ENCODE measurements at regions not wholly inside any gene's neighbourhood (a gene's known extent, or its start where the extent isn't known, plus 50 kb on each side); places are given as distances from the start of the nearest gene placed in this dataset.

DNA sequence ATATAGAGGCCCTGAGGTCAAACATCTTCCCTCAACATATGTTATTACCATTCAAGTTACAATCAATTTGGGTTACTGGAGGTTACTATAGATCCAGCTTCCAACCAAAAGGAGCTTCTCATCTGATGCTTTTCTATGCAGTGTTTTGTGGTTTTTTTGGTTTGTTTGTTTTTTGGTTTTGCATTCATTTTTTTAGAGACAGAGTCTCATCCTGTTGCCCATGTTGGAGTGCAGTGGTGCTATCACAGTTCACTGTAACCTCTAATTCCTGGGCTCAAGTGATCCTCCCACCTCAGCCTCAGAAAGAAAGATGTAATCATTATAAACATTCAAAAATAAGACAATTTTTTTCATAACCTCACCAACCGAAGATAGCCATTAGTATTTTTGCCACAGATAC lies 124.4 kb upstream of the JARID2 start:
- H3F3A ChIP-seq (replicated peaks; ENCODE audit: low read depth), result 0 out of 2 replicates have a peak, but pooled peaks cover 3% of the 10 kb centered on the region
- H3K36me3 ChIP-seq (ENCODE audit: insufficient read depth), result no peaks in the 10 kb centered on the region
- no peak for ATAC-seq
- DNase-seq (ENCODE audit: low spot score), result no peak
- Mint-ChIP-seq H3K36me3 (ENCODE audit: low read depth) (no peaks in the 10 kb centered on the region), H3K27ac (no peak overlapping the region), H3K4me3 (no peak overlapping the region), H3K4me1 (no peaks in the 10 kb centered on the region), H3K9me3 (no peaks in the 10 kb centered on the region; the same call in 2 of the 3 replicates), H3K27me3 (ENCODE audit: insufficient read depth, low read depth, poor library complexity) (peaks cover 2% of the 10 kb centered on the region)
- H3K4me2 ChIP-seq, result no peak overlapping the region
- no peaks in the 10 kb centered on the region for H4K20me1 ChIP-seq (replicated peaks; ENCODE audit: insufficient read depth)
- TF ChIP-seq, protein P1, sequence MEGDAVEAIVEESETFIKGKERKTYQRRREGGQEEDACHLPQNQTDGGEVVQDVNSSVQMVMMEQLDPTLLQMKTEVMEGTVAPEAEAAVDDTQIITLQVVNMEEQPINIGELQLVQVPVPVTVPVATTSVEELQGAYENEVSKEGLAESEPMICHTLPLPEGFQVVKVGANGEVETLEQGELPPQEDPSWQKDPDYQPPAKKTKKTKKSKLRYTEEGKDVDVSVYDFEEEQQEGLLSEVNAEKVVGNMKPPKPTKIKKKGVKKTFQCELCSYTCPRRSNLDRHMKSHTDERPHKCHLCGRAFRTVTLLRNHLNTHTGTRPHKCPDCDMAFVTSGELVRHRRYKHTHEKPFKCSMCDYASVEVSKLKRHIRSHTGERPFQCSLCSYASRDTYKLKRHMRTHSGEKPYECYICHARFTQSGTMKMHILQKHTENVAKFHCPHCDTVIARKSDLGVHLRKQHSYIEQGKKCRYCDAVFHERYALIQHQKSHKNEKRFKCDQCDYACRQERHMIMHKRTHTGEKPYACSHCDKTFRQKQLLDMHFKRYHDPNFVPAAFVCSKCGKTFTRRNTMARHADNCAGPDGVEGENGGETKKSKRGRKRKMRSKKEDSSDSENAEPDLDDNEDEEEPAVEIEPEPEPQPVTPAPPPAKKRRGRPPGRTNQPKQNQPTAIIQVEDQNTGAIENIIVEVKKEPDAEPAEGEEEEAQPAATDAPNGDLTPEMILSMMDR (conservative IDR thresholded peaks at IDR 0.05; ENCODE audit: low read depth in 2 of 2), result no peak
- TF ChIP-seq POLR2AphosphoS5 (IDR thresholded peaks at IDR 0.05; ENCODE audit: low read depth) (no peak), CREB1 (CRISPR knock-in tag; IDR thresholded peaks at IDR 0.05; ENCODE audit: low read depth) (no peak), ZNF114 (CRISPR knock-in tag; IDR thresholded peaks at IDR 0.05) (no peak), JUNB (IDR thresholded peaks at IDR 0.05; ENCODE audit: unreplicated experiment) (no peak), EZH2phosphoT487 (IDR thresholded peaks at IDR 0.05; ENCODE audit: unreplicated experiment) (no peak), STAT1 (IDR thresholded peaks at IDR 0.05; ENCODE audit: unreplicated experiment) (no peak), NANOG (IDR thresholded peaks at IDR 0.05; ENCODE audit: borderline replicate concordance) (no peak)
- TF ChIP-seq, protein P2, sequence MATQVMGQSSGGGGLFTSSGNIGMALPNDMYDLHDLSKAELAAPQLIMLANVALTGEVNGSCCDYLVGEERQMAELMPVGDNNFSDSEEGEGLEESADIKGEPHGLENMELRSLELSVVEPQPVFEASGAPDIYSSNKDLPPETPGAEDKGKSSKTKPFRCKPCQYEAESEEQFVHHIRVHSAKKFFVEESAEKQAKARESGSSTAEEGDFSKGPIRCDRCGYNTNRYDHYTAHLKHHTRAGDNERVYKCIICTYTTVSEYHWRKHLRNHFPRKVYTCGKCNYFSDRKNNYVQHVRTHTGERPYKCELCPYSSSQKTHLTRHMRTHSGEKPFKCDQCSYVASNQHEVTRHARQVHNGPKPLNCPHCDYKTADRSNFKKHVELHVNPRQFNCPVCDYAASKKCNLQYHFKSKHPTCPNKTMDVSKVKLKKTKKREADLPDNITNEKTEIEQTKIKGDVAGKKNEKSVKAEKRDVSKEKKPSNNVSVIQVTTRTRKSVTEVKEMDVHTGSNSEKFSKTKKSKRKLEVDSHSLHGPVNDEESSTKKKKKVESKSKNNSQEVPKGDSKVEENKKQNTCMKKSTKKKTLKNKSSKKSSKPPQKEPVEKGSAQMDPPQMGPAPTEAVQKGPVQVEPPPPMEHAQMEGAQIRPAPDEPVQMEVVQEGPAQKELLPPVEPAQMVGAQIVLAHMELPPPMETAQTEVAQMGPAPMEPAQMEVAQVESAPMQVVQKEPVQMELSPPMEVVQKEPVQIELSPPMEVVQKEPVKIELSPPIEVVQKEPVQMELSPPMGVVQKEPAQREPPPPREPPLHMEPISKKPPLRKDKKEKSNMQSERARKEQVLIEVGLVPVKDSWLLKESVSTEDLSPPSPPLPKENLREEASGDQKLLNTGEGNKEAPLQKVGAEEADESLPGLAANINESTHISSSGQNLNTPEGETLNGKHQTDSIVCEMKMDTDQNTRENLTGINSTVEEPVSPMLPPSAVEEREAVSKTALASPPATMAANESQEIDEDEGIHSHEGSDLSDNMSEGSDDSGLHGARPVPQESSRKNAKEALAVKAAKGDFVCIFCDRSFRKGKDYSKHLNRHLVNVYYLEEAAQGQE (IDR thresholded peaks at IDR 0.05; ENCODE audit: unreplicated experiment), result no peak
- TF ChIP-seq, protein P3, sequence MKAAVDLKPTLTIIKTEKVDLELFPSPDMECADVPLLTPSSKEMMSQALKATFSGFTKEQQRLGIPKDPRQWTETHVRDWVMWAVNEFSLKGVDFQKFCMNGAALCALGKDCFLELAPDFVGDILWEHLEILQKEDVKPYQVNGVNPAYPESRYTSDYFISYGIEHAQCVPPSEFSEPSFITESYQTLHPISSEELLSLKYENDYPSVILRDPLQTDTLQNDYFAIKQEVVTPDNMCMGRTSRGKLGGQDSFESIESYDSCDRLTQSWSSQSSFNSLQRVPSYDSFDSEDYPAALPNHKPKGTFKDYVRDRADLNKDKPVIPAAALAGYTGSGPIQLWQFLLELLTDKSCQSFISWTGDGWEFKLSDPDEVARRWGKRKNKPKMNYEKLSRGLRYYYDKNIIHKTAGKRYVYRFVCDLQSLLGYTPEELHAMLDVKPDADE (IDR thresholded peaks at IDR 0.05), result no peak
- H3K79me2 ChIP-seq (replicated peaks; ENCODE audit: insufficient read depth), result no peaks in the 10 kb centered on the region
- H3K4me3 ChIP-seq, result no peak overlapping the region
- no peaks in the 10 kb centered on the region; the same call in 1 of the 2 replicates for H3K9me2 ChIP-seq (ENCODE audit: insufficient read depth)
- H3K4me1 ChIP-seq (ENCODE audit: insufficient read depth), result no peaks in the 10 kb centered on the region
- no peak overlapping the region for H3K27ac ChIP-seq (ENCODE audit: low read depth)
- H3K27me3 ChIP-seq (ENCODE audit: insufficient read depth), result no peaks in the 10 kb centered on the region
- no peak overlapping the region for H2AFZ ChIP-seq
